Lower leg skin (tissue), 3 donors: ENCODE measurements at regions not wholly inside any gene's neighbourhood (a gene's known extent, or its start where the extent isn't known, plus 50 kb on each side); places are given as distances from the start of the nearest gene placed in this dataset.

Experiments used
- POLR2A ChIP-seq, 2 donors: fragments of 450-650 bp; IDR thresholded peaks; one replicate each; pipeline ENCODE4 v1.6.1; 2016 to 2017; ENCODE audit warnings: antibody characterized with exemption in 2 of 2, mild to moderate bottlenecking in 1 of 2, moderate library complexity in 1 of 2
- TF ChIP-seq, protein P1 (sequence below), 3 donors: fragments of 450-650 bp; IDR thresholded peaks; one replicate each; pipeline ENCODE4 v1.5.1; 2016; ENCODE audit warnings: antibody characterized with exemption in 3 of 3, mild to moderate bottlenecking in 3 of 3, moderate library complexity in 2 of 3

DNA sequence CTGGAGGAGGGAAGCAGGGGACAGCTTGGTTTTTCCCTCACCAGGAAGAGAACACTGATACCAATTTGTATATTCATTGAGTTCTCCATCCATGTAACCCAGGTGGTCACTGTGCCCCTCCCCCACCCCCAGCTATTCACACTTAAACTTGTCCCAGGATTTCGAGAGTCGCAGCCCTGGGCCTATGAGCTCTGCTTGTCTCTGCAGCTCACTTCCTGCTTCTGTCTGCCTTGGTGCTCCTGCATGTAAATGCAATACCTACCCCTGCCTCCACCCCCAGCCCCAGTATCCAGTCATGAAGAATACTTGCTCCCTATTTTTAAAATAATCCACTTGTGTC is 452.2 kb downstream of the BCL11B start:
- TF ChIP-seq, protein P1, sequence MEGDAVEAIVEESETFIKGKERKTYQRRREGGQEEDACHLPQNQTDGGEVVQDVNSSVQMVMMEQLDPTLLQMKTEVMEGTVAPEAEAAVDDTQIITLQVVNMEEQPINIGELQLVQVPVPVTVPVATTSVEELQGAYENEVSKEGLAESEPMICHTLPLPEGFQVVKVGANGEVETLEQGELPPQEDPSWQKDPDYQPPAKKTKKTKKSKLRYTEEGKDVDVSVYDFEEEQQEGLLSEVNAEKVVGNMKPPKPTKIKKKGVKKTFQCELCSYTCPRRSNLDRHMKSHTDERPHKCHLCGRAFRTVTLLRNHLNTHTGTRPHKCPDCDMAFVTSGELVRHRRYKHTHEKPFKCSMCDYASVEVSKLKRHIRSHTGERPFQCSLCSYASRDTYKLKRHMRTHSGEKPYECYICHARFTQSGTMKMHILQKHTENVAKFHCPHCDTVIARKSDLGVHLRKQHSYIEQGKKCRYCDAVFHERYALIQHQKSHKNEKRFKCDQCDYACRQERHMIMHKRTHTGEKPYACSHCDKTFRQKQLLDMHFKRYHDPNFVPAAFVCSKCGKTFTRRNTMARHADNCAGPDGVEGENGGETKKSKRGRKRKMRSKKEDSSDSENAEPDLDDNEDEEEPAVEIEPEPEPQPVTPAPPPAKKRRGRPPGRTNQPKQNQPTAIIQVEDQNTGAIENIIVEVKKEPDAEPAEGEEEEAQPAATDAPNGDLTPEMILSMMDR (IDR thresholded peaks at IDR 0.05): no peak
- TF ChIP-seq POLR2A (IDR thresholded peaks at IDR 0.05): no peak
